C4-2B (cell line): ENCODE measurements at regions not wholly inside any gene's neighbourhood (a gene's known extent, or its start where the extent isn't known, plus 50 kb on each side); places are given as distances from the start of the nearest gene placed in this dataset.

Source experiments
- H3K27ac ChIP-seq: fragments of 450-650 bp; 2 replicates; pipeline ENCODE4 v1.5.1; 2017
- CTCF ChIP-seq: fragments of 450-650 bp; conservative IDR thresholded peaks from 2 replicates; pipeline ENCODE4 v1.5.1; 2017; ENCODE audit warnings: mild to moderate bottlenecking
- ZFX ChIP-seq: fragments of 450-650 bp; IDR thresholded peaks from 2 replicates; pipeline ENCODE4 v1.6.1; 2017

- no peak overlapping the region for H3K27ac ChIP-seq
- TF ChIP-seq CTCF (no peak), ZFX (no peak)
Measured at GRCh38 chr11:112884012-112884767, 77.0 kb upstream of the NCAM1 start.

DNA sequence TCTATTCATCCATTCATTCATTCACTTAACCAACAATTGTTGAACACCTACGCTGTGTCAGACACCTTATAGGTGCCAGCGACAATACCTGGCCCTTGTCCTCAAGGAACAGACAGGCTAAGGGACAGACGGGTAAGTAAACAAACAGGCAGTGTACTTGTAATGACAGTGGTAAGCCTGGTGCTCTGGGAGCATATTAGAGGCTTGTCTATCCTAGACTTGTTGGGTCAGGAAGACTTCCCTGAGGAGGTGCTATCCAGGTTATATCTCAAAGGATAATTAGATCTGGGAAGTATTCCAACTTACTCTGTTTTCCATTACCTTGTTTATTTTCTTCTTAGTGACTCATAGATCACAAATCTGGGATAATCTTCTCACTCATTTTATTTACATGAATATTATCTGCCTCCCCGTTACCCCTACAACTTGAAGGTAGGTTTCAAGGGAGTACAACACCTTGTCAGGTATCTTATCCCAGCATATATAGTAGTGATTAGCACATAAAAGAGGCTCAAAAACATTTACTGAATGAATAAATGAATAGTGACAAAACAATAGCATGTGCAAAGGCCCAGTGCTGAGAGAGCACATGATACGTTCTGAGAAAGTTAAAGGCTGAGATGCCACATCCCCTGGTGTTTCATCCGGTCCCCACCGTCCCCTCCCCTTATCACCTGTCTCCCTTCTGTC, 75.3 kb upstream of the NCAM1 start:
- H3K27ac ChIP-seq = no peak overlapping the region
- TF ChIP-seq CTCF (no peak), ZFX (no peak)

GRCh38 chr11:112886434-112887370, 74.5 kb upstream of the NCAM1 start:
- TF ChIP-seq CTCF (no peak), ZFX (no peak)

DNA sequence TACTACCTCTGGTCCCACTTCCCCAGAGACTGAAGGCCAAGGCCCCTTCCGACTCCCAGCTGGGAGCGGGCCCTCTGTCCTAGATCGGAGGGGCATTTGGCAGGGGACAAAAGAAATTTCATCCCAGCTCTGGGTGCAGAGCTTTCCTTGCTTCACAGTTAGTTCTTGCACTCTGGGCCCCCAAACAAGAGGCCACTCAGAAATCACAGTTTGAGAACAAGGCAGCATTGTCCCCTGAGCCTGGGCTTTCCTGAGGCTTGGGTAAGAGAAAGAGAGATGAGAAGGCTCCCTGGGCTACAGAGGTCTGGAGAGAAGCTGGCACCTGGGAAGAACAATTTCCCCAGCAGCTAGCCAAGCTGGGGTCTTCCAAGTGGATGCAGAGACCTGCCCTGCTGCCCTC, 71.8 kb upstream of the NCAM1 start:
- H3K27ac ChIP-seq = no peak overlapping the region
- no peak for TF ChIP-seq ZFX
- TF ChIP-seq CTCF = no peak

More at GRCh38 chr11:112886434-112887370, 74.5 kb upstream of the NCAM1 start:
- H3K27ac ChIP-seq = no peak overlapping the region

- no peak overlapping the region for H3K27ac ChIP-seq
- no peak for TF ChIP-seq CTCF
- no peak for TF ChIP-seq ZFX
Measured at GRCh38 chr11:112899235-112900006, 61.8 kb upstream of the NCAM1 start.

DNA sequence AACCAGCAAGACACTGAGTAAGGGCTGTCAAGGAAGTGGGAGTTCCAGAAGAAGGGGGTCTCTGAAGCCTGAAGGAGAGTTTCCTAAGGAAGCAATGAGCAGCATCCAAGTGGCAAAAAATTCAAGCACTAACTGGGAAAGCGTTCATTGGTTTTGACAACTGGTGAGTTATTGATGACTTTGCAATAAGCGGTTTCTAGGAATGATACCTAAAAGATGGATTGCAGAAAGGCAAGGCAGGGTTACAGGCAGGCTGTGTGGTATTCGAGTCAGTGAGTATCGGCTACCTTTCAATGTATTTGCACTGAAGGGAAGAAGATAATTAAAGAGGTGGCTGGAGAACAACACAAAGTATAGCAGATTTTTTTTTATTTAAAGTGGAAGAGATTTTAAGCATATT, 59.3 kb upstream of the NCAM1 start:
- H3K27ac ChIP-seq = no peak overlapping the region
- TF ChIP-seq CTCF (no peak), ZFX (no peak)
